Neural crest cell (in vitro differentiated cells): ENCODE measurements at regions not wholly inside any gene's neighbourhood (a gene's known extent, or its start where the extent isn't known, plus 50 kb on each side); places are given as distances from the start of the nearest gene placed in this dataset.

Experiments
- DNase-seq: peaks from one replicate; pipeline ENCODE4 v3.0.0; 2021; ENCODE audit warnings: low read depth, mixed read lengths, low spot score
- H3K27ac Mint-ChIP-seq: one replicate; pipeline ENCODE4 v1.8.0; 2021; ENCODE audit warnings: mild to moderate bottlenecking, mixed read lengths; ENCODE audit not compliant: unreplicated experiment
- H3K27me3 Mint-ChIP-seq: 2 replicates; pipeline ENCODE4 v1.8.0; 2021; ENCODE audit warnings: low read depth, mild to moderate bottlenecking, mixed read lengths
- H3K36me3 Mint-ChIP-seq: 2 replicates; pipeline ENCODE4 v1.8.0; 2021; ENCODE audit warnings: low read depth, mild to moderate bottlenecking, mixed read lengths
- H3K4me1 Mint-ChIP-seq: 2 replicates; pipeline ENCODE4 v1.8.0; 2021; ENCODE audit warnings: mixed read lengths
- H3K4me3 Mint-ChIP-seq: one replicate; pipeline ENCODE4 v1.8.0; 2021; ENCODE audit warnings: mild to moderate bottlenecking, mixed read lengths
- H3K9me3 Mint-ChIP-seq: 2 replicates; pipeline ENCODE4 v1.8.0; 2021; ENCODE audit warnings: mixed read lengths
- TF ChIP-seq, protein P1 (sequence below): fragments of 200-600 bp; sonication (generic); conservative IDR thresholded peaks from 2 replicates; pipeline ENCODE4 v1.5.0; 2021; ENCODE audit warnings: antibody characterized with exemption, mild to moderate bottlenecking

DNA sequence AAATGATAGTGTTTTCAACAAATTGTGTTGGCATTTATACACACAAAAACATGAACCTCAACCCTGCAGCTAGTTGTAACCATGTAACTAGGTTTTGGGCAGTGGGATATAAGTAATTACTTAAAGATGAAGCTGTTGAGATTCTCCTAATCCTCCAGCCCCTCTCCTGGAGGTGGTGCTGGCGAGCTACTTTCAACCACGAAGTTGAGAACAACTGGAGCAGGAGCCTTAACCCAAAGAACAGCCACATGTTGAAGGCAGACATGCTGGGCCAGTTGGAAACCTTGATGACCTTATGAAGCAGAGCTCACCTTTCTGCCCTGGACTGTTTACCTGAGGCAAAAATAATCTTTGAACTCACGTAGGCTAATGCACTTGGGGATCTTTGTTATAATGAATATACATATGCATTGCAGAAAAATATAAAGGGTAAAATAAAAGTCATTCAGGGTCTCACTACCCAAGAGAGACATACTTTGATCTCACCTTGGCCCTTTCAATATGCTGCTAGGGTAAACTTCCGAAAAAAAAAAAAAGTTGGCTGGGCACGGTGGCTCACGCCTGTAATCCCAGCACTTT lies 89.6 kb upstream of the NPAS2 start:
- H3K4me3 Mint-ChIP-seq: no peak overlapping the region

DNA sequence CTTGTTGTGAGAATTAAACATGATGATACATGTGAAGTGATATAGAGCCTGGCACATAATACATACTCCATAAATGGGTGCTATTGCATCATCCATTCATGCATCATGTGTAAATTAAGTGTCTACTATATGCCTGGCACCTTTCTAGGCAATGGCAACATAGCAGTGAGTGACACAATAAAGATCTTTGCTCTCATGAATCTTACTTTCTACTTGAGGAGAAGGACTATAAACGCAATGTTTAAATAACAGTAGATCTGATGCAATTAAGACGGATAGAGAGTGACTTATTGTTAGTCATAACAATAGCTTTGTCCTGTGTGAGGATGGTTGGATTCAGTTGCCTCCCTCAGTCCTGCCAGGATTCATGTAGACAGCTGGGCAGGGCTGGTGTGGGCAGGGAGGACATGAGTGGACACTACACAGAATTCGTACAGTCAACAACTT lies 88.4 kb upstream of the NPAS2 start:
- Mint-ChIP-seq H3K27me3 (no peaks in the 10 kb centered on the region), H3K36me3 (no peaks in the 10 kb centered on the region), H3K9me3 (peaks cover 2% of the 10 kb centered on the region), H3K4me3 (no peak overlapping the region), H3K27ac (no peak overlapping the region), H3K4me1 (peaks cover 21% of the 10 kb centered on the region)
- TF ChIP-seq, protein P1, sequence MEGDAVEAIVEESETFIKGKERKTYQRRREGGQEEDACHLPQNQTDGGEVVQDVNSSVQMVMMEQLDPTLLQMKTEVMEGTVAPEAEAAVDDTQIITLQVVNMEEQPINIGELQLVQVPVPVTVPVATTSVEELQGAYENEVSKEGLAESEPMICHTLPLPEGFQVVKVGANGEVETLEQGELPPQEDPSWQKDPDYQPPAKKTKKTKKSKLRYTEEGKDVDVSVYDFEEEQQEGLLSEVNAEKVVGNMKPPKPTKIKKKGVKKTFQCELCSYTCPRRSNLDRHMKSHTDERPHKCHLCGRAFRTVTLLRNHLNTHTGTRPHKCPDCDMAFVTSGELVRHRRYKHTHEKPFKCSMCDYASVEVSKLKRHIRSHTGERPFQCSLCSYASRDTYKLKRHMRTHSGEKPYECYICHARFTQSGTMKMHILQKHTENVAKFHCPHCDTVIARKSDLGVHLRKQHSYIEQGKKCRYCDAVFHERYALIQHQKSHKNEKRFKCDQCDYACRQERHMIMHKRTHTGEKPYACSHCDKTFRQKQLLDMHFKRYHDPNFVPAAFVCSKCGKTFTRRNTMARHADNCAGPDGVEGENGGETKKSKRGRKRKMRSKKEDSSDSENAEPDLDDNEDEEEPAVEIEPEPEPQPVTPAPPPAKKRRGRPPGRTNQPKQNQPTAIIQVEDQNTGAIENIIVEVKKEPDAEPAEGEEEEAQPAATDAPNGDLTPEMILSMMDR: no peak
- no peak for DNase-seq

More for the DNA sequence above, 89.6 kb upstream of the NPAS2 start:
- Mint-ChIP-seq H3K9me3 (peaks cover 2% of the 10 kb centered on the region), H3K27ac (no peak overlapping the region), H3K27me3 (no peaks in the 10 kb centered on the region), H3K36me3 (no peaks in the 10 kb centered on the region), H3K4me1 (peaks cover 14% of the 10 kb centered on the region)
- peak; percentile 21 for DNase-seq
- TF ChIP-seq, protein P1: peak; percentile 65

DNA sequence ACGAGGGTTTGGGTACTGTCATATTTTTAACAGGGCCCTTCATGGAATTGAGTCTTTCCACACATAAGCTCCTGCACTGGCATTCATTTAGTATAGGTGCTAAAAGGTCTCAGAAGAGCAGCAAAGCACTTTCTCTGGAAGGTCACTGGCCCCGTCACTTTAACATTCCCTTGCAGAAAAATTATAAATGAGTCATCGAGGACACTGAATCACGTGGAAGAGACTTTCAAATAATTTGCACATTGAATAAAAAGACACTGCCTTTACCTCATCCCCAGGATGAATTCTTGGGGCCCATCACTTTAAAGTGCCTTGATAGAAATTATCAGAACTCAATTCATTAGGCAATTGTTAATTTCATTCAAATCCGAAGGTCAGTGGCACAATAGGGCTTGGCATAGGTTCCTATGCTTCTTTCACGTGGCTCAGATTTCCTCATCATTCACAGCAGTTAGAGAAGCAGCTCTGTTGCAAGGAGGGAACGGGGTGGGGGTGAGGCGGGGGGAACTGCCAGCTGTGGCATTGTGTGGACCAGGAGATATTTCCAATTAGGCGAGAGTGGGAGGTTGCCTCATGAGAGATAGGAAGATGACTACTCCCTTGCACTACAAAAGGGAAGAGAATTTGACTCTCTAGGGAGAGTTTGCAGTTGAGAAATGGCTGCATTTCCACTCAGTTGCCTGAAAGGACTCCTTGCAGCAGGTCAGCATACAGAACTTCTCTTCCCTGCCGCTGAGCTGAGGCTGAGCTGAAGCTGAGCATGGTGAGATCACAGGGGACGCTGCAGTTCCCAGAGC lies 86.3 kb upstream of the NPAS2 start:
- H3K27me3 Mint-ChIP-seq: no peaks in the 10 kb centered on the region
- no peak overlapping the region for H3K27ac Mint-ChIP-seq
- peaks cover 26% of the 10 kb centered on the region for H3K4me1 Mint-ChIP-seq
- DNase-seq: no peak
- H3K36me3 Mint-ChIP-seq: no peaks in the 10 kb centered on the region
- H3K9me3 Mint-ChIP-seq: peaks cover 2% of the 10 kb centered on the region
- TF ChIP-seq, protein P1: no peak
- no peak overlapping the region for H3K4me3 Mint-ChIP-seq

DNA sequence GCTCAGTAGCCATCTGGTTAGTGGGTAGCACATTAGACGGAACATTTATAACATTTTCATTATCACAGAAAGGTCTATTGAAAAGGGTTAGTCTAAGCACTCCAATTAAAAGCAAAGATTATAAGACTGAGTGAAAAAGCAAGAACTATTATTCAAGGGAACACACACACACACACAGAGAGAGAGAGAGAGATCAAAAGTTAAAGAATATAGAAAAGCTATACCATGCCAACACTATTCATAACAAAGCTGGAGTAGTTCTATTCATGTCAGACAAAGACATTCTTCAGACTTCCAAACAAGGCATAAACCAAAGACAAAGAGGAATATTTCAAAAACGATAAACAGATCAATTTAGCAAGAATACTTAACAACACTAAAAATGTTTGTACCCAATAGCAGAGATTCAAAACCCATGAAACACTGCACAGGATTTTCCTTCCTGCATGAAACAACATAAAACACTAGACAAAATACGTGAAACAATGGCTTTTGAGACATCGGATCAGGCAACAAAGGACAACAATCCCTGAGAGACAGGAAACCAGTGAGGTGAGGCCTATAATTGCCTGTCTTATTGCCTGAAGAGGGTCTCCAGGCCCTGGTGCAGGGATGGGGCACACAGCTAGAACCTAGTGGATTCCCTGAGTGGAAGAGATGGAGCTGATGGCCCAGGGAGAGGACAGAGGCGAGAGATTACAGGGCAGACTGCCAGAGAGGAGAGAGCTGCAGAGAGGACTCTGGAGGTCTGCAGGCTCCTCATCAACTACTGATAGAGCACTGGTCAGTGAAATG lies 83.6 kb upstream of the NPAS2 start:
- H3K4me3 Mint-ChIP-seq: no peak overlapping the region
- no peaks in the 10 kb centered on the region for H3K36me3 Mint-ChIP-seq
- H3K27ac Mint-ChIP-seq: peak overlapping the region; percentile 36
- DNase-seq: no peak
- TF ChIP-seq, protein P1: no peak
- H3K27me3 Mint-ChIP-seq: no peaks in the 10 kb centered on the region
- peaks cover 33% of the 10 kb centered on the region for H3K4me1 Mint-ChIP-seq
- no peaks in the 10 kb centered on the region for H3K9me3 Mint-ChIP-seq

DNA sequence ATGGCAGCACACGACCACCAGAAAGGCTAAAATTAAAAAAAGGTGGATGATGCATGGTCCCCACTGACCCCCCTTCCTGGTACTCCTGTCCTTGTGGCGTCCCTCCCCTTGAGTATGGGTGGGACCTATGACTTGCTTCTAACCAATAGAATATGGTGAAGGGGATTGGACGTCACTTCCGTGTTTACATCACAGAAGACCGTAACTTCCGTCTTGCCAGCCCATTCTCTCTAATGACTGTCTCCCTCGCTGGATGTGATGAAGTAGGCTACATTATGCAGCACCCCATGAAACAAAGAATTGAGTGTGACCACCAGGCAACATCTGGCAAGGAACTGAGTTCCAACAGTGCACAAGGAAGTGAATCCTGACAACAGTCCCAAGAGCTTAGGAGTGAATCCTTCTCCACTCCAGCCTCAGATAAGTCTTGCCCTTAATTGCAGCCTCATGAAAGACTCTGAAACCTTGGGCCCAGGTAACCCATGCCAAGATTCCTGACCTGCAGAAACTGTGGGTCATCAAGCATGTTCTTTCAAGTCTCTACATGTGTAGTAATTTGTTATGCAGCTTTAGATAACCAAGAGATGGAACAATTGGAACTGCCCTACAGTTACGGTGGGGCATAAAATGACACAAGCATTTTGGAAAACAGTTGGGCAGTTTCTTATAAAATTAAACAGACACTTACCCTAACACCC lies 80.1 kb upstream of the NPAS2 start:
- DNase-seq: no peak
- Mint-ChIP-seq H3K4me3 (no peak overlapping the region), H3K36me3 (no peaks in the 10 kb centered on the region), H3K27ac (no peak overlapping the region), H3K9me3 (no peaks in the 10 kb centered on the region), H3K4me1 (peaks cover 20% of the 10 kb centered on the region), H3K27me3 (peaks cover 2% of the 10 kb centered on the region)
- TF ChIP-seq, protein P1: no peak
